Suprapubic skin (tissue), 4 donors: ENCODE measurements at regions not wholly inside any gene's neighbourhood (a gene's known extent, or its start where the extent isn't known, plus 50 kb on each side); places are given as distances from the start of the nearest gene placed in this dataset.
"Not testable (repeated sequence)": the region's sequence is repeated elsewhere in the genome, so short reads cannot be mapped to it uniquely, and the experiment has no call there.

Experiments used
- CTCF ChIP-seq, 2 donors: fragments of 200-600 bp in 1 of 2; fragments of 450-650 bp in 1 of 2; sonication (generic) in 1 of 2; IDR thresholded peaks; one replicate each; pipeline ENCODE4 v1.5.1; 2016 to 2019; ENCODE audit warnings: antibody characterized with exemption in 2 of 2, mild to moderate bottlenecking in 1 of 2, moderate library complexity in 1 of 2
- EP300 ChIP-seq: sonication (generic); formaldehyde crosslinking; IDR thresholded peaks from one replicate; pipeline ENCODE4 v1.6.1; 2017; ENCODE audit warnings: antibody characterized with exemption
- POLR2A ChIP-seq, 2 donors: fragments of 450-650 bp; IDR thresholded peaks; one replicate each; pipeline ENCODE4 v1.6.1; 2017; ENCODE audit warnings: antibody characterized with exemption in 2 of 2, mild to moderate bottlenecking in 2 of 2, moderate library complexity in 2 of 2
- POLR2AphosphoS5 ChIP-seq, 3 donors: sonication (generic); formaldehyde crosslinking; IDR thresholded peaks; one replicate each; pipeline ENCODE4 v1.6.1; 2017; ENCODE audit warnings: antibody characterized with exemption in 3 of 3

- TF ChIP-seq POLR2A (IDR thresholded peaks at IDR 0.05); EP300; CTCF (IDR thresholded peaks at IDR 0.05); POLR2AphosphoS5 (IDR thresholded peaks at IDR 0.05): not testable (repeated sequence)
Measured at GRCh38 chr12:4842401-4842800, 67.3 kb upstream of the KCNA1 start.
